HG03469 (cell line): ENCODE measurements at regions not wholly inside any gene's neighbourhood (a gene's known extent, or its start where the extent isn't known, plus 50 kb on each side); places are given as distances from the start of the nearest gene placed in this dataset.

Source experiments
- ATAC-seq: cut with Tn5 transposase; IDR thresholded peaks from one replicate; pipeline ENCODE4 v1.9.1; 2021; ENCODE audit warnings: mild to moderate bottlenecking, moderate library complexity, moderate number of reproducible peaks; ENCODE audit not compliant: unreplicated experiment

DNA sequence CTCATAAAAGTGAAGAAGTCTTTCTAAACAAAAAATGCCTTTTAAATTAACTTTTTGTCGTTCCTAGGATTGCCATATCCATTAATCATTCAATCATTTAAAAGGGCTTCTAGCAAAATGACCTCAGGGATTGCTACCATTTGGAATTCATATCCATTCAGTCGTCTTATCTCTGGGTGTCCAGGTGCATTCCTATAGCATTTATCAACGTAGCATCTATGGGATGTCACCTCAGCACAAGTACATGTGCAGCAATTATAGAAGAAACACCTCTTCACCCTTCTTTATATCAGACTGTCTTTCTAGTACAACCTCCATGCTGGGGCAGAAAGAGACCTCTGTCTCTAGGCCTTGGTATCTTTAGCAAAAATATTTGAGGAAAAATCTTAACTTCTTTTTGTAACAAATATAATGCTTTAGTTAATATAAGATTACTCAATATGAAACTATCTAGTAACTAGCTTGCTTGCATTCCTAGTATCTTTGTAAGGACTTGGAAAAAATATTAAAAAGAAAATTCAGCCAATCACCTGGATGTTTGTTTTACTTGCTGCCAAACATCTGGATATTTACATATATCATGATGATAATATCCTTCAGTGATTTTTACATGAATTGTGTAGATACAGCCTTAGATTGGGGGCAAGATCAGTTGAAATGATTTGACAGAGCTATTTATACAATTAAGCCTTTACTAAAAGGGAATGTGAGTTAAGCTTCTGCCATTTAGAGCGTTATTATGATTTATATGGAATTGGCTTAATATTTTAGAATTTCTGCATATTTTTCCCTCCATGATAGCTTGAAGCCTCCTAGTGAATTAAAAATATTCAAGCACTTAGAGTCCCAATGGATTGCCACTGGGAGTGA lies 356.8 kb downstream of the HDGFL1 start:
- no peak for ATAC-seq

DNA sequence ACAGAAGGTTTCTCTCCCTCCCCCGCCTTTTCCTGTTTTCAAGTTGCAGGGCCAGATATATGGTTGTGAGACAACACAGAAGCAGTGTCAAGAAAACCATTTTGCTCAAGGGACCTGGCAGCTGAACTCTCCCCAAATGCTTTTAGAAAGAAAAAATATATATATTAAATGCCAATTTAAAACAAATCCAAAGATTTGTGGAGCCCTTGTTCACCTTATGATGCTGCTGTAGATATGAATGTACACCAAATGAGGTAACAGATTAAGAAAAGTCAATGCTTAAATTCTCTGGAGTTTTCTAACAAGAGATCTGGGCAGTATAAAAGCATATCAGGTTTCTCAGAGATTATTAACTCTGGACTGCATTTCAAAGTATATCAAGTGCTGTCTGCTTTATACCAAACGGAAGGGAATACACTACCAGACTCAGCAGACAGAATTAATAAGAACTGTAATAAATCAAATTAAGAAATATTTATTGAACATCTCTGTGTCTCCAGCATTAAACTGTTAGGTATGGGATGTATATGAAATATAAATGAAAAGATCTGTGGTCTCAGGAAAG lies 357.5 kb downstream of the HDGFL1 start:
- ATAC-seq, result no peak

DNA sequence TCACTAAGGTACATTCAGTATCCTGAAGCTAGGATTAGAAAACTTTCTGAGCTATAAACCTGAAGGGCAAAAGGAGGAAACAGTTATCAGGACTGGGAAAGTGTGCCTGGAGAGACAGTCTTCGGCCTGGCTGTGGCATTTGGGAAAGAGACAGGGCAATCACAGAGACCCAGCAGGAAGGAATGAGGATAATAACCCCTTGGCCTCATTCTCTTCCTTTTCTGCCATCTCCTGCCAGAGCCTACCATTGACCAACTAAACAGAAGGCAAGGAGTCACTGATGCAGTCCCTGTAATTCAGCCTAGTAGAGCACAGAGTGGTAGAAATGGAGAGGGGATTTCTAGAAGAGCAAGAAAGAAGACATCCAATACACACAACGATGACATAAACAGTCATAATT lies 359.4 kb downstream of the HDGFL1 start:
- ATAC-seq, result no peak

DNA sequence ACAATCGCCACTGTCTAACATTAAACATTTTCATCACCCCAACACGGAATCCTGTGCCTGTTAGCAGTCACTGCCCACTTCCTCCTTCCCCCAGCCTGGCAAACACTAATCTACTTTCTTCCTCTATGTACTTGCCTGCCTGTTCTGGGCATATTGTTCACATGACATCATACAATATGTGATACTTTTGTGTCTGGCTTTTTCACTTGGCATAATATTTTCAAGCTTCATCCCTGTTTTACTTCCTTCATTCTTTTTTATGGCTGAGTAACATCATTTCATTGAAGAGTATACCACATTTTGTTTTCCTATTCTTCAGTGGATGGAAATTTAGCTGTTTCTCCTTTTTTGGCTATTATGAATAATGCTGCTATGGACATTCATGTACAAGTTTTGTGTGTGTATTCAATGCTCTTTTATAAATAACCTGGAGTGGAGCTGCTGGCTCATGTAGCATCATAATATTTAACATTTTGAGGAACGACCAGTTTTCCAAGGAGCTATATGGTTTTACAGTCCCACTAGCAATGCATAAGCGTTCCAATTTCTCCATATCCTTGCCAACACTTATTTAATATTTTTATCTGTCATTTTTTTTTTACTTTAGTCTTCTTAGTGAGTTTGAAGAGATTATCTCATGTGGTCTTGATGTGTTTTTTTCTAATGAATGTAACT lies 360.1 kb downstream of the HDGFL1 start:
- ATAC-seq, result no peak

DNA sequence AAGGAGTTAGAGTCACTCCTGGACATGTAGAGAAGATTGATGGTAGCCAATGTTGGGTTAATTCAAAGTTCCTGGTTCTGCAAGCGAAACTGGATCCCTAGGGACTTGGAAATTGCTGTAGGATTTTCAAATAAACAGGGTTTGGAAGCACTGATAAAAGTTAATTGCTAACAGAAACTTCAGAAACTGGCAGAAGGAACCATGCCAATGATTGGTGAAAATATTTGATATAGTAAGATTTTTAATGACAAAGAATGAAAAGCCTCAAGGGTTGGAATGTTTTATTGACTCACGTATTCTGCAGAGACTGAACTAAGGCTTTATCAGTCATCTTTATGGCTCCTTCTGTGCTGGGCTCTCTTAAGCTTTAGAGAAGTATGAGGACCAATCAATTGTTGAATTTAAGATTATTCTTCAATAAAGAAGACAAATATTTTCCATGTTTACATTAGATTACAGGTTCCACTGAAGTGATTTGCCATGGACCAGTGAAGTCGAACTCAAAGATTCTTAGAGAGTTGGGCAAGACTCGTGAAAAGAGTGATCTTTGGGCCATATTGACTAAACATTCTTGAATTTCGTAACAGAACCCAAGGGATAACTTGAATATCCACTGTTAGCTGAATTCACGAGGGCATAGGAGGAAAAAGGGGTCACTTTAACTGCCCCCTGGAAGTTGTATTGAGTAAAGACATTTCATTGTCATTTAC lies 371.4 kb downstream of the HDGFL1 start:
- ATAC-seq, result no peak

DNA sequence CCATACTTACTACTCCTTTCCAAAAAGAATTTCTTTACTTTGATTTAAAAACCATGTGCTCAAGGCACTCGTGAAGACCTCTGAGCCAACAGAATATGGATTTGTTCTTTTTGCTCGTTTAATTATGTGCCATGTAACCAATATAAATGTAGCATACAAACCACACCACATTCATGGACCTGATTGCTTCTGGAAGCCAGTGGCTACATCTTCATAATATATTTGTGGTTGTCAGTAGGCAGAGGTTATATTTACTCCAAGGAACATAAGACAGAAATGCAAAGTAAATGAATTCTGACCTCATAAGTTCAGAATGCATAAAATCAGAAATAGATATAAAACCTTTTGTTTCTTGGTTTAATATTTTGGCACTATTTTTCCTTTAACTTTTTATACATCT lies 373.0 kb downstream of the HDGFL1 start:
- ATAC-seq, result no peak

DNA sequence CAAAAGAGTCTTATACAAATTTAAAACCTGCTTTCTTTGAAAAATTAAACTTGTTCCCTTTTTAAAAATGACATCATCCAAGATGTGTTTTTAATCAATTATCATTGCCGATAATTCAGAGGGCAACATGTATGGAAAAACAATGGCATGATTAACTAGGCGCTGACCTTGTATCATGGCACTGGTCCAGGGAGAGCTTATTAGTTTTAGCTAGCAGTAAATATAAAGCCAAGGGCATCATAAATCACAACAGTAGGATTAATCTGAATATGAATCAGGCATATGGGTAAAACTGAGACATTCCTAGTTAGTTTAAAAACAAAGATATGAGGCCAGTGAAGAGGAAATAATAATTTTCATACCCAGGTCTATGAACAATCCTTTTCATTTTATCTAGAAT lies 374.0 kb downstream of the HDGFL1 start:
- ATAC-seq, result no peak

DNA sequence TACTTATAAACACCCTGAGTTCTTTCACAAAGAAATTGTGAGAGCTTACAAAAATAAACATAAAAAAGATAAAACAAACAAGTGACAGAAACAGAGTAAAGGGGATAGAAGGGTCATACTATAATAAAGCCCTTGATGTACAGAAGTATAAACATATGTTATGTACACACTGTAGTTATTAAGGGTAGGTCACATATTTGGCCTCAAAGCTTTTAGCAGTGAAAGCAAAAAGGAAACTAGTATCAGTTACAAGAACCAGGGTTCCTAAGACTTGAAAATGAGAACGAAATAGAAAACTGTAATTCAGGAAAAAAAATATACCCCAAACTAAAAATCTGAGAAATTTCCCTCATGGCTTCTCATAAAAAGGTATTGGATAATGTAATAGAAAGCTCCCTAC lies 380.6 kb downstream of the HDGFL1 start:
- ATAC-seq, result no peak

DNA sequence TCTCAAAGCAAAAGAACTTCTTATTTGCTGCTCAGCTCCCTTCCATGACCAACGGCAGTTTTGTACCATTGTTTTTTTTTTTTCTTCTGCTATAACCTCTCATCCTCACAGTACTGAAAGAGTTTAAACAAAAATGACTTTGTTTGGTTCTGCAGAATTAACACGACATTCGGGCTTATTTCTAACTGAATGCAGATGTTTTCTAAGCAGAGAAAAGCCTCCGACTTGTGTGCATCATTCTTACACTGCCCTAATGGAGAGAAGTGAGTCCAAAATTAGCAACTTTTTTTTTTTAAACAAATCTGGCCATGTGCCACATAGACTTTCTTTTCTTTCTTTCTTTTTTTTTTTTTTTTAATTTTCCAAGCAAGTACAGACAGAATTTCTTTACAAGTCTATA lies 382.7 kb downstream of the HDGFL1 start:
- no peak for ATAC-seq

DNA sequence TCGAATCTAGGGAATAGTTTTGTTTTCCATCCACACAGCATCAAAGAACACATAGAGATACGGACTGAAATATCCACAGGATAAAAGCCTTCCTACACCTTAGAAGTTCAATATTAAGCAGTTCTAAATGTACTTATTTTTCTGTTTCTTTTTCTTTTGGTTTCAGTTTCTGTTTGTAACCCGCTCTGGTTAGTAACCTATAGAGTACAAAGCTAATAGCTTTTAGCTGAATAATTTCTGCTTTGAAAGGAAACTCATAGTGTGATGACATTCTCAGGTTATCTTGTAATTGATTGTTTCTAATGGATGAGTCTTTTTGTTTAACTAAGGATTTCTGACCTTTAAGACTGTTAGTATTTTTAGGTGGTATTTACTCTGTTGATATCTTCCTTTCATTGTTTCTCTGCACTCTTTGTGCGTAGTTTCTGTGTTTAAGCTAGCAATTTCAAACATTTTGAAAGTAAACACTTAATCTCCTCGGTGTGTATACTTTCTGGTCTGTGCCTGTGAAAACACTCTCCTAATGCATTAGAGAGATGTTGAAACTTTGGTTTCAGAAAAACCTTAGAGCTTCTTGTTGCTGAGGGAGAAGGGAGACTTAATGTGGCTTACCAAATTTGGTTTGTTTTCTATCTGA lies 385.5 kb downstream of the HDGFL1 start:
- ATAC-seq, result peak; percentile 52

DNA sequence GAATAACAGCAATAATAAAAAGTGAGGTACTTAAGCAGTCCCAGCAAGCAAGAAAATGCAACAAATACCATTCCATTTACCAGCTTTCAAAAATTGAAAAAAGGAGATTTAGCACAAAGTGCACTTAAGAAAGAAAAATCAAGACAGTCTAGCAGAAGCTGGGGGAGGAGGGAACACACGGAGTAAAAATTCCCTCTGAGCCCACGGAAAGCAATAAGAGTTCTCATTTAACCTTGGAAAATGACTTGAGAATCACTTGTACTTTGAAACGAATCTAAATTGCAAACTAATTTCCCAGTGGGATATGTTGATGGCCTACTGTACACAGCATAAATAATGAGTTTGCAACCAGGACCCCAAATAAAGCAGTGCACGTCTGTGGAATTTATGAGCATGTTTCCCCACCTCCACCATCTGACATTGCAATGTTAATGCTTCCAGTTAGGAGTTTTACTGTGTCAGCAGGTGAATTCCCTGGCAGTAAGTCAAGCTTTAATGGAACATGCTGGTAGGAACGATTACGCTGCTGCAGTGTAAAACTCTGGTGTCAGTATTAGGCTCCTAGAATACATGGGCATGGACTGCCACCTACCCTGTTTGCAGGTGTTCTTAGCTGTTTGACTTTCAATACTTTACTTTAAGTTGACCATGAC lies 386.8 kb downstream of the HDGFL1 start:
- ATAC-seq, result no peak

DNA sequence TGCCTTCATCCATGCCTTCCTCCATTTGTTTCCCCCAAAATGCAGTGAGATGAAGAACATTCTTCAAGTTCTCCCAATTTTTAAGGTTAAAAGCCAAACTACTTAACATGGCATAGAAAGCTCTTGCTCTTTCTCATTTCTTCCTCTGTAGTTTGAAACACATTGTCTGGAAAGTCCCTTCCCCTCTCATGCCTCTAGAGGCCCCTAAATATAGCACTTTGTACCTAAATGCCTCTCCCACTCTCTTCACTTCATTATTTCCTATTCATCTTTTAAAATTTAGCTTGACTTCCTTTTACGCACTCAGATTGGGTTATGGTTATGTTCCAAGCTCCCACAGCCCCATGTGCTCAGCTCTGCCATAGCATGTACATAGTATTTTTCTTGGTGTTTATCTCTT lies 389.3 kb downstream of the HDGFL1 start:
- ATAC-seq, result no peak

DNA sequence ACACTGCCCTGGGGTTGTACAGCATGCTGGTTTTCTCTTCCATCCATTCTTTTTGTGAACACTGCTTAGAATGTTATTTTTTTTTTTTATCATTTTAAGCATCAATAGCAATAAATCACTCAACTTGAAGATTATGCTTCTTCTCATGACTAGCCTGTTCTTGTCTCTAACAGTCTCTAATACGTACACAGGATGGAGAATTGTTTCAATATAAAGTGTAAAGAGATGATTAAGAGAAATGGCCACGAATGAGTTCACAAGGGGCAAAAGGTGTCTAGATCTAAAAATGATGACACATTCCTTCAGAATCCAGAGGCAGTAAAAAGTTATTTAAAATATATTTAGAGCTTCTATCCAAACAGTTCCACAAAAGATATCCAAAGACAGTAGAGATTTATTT lies 390.2 kb downstream of the HDGFL1 start:
- ATAC-seq, result no peak

DNA sequence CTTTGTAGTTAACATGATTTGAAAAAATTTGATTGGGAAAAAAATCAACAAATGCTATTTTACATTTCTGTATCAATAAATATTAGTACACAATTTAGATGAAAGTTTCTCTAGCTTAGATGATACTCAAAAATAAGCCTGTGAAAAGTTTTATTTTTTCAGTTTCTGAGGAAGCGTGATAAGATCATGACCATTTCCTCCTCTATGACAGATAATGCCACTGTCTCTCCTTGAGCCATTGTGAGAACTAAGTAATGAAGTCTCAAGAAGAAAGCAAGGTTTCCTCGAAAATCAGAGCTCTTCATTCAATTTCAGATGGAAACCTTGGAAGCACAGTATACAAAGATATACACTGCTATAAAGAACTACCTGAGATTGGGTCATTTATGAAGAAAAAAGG lies 395.0 kb downstream of the HDGFL1 start:
- no peak for ATAC-seq

DNA sequence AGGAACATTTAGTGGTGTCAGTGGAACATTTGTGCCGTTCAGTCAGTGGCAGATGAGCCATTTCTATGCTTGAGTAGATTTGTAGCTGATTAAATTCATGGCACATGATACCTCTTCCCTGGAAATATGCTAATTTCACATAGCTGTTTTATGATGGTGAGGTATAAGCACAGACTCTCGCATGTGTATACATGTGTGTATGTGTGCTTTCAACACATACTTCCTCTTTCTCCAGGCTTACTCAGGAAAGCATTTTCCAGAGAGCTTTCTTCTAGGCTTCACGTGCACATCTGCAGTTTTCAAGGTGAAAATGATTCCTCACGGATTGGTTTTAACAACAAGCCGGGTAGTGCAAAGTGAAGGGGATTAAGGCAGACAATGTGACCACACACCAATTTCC lies 396.5 kb downstream of the HDGFL1 start:
- no peak for ATAC-seq

DNA sequence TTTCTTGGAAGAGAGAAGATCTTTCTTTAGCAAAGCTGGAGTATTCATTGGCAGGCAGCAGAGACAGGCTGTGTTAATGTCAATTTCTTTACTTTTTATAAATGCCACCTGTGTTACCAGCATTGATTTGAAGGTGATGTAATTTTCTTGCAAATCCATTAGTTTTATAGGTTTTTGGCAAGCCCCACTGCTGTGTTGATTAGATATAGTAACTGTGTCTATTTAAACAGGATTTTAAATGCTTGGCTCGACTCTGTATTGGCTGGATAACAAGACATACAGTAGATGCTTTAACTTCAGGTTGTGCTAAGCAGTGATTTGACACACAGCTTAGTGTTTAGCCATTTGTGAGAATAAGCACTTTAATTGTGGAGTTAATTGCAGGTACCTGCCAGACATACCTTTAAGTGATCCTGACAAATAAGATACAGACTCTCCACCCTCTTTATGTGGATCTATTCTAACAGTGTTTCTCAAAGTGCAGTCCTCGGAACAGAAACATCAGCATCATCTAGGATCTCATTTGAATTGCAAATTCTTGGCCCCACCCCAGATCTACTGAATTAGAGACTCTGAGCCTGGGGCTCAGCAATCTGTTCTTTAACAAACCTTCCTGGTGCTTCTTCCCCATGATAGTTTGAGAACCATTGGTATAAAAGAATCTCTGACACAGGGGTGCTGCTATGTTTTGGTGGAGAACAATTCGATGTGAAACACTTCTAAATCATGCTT lies 397.5 kb downstream of the HDGFL1 start:
- ATAC-seq, result no peak

DNA sequence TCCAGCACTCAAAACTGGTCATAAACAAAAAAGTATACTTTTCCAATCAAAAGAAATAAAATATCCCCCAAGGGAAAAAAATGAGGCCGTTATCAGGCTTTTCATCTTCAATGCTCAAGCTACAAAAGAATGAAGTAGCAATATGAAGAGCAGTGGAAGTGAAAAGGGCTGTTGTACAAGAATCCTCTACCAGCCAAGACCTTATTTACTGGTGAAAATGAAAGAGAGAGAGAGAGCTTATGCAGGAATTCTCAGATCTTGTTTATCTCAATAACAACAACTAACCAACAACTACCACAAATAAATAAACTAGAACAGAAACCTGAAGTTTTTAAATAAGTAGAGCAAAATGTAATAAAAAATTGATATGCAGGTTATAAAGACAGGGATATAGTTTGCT lies 400.6 kb downstream of the HDGFL1 start:
- no peak for ATAC-seq

DNA sequence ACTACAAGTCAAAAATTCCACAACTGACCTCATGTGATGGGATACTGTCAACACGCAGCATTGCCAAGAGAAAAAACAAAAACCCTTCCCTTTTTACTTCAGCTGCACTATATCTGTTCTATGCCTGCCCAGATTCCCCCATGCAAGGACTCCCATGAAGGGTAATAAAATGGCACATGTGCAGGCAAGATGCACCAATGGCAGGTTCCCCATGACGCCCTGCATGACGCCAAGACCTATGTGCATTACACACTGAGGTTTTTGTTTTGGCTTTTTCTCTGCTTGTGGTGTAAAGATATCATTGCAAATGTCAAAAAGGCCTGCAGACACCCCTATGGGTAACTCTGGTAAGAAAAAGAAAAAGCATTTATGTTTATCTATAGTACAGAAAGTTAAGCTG lies 403.4 kb downstream of the HDGFL1 start:
- no peak for ATAC-seq

DNA sequence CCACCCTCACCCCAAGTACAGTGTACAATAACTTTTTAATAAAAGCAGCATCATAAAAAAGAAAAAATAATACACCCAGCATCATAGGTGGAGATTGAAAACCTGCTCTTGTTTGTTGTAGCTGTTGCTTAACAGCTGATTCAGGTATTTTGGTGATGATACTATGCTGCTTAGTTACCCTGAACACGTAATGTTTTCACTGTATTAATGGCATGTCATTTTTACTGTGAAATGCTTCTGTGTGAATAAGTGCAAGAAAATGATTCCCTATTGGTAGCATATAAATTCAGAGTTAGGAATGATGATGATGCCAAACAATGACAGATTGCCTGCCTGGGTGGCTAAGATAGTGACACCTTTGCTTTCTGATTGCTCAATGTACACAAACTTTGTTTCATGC lies 405.7 kb downstream of the HDGFL1 start:
- ATAC-seq, result no peak

DNA sequence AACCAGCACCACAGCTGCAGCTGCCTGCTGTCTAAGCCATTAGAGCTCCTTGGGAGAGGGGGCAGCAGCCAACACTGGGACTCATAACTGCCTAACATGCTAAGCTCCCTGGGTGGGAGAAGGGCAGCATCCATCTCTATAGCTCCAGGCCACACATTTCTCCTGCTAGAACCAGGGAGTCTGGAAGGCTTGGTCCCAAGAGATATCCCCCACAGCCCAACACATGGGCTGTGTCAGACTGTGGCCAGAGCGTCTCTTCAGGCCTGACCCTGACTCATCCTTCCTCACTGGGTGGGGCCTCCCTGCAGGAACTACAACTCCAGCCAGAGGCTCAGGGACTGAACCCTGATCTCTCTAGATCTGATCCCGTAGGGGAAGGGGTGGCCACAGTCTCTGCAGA lies 411.1 kb downstream of the HDGFL1 start:
- ATAC-seq, result no peak
